ENCODE measurements at regions not wholly inside any gene's neighbourhood (a gene's known extent, or its start where the extent isn't known, plus 50 kb on each side); places are given as distances from the start of the nearest gene placed in this dataset.
"Not testable (repeated sequence)": the region's sequence is repeated elsewhere in the genome, so short reads cannot be mapped to it uniquely, and the experiment has no call there.

DNA sequence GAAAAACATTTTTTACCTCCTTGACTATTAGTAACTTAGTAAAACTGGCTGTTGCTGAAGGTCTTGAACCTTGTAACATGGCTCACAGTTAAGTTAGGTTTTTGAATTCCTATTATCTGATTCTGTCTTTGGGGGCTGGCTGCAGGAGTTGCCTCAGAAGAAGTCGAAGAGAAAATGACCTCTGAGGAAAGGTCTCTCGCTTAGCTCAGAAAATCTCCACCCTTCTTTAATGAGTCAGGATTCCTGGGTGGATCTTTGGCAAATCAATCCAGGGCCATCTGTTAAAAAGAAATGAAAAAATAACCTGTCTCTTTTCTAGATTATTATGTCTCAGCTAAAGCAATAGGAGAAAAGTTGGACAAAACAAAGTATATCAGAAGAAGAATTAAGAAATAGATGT lies 267.8 kb upstream of the SEMA3C start:
- H3K4me2 ChIP-seq (ENCODE audit: low read length): no peak overlapping the region
- H3K9me3 ChIP-seq (ENCODE audit: low read length): no peaks in the 10 kb centered on the region
- H2AFZ ChIP-seq (ENCODE audit: low read length): no peak overlapping the region
- no peak for TF ChIP-seq EZH2 (IDR thresholded peaks at IDR 0.05; ENCODE audit: borderline replicate concordance, low read length)
- TF ChIP-seq, protein P1, sequence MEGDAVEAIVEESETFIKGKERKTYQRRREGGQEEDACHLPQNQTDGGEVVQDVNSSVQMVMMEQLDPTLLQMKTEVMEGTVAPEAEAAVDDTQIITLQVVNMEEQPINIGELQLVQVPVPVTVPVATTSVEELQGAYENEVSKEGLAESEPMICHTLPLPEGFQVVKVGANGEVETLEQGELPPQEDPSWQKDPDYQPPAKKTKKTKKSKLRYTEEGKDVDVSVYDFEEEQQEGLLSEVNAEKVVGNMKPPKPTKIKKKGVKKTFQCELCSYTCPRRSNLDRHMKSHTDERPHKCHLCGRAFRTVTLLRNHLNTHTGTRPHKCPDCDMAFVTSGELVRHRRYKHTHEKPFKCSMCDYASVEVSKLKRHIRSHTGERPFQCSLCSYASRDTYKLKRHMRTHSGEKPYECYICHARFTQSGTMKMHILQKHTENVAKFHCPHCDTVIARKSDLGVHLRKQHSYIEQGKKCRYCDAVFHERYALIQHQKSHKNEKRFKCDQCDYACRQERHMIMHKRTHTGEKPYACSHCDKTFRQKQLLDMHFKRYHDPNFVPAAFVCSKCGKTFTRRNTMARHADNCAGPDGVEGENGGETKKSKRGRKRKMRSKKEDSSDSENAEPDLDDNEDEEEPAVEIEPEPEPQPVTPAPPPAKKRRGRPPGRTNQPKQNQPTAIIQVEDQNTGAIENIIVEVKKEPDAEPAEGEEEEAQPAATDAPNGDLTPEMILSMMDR (IDR thresholded peaks at IDR 0.05; ENCODE audit: low read length): no peak
- no peaks in the 10 kb centered on the region; the same call in 1 of the 2 replicates for H3K27me3 ChIP-seq (ENCODE audit: insufficient read depth, low read length)
- no peaks in the 10 kb centered on the region for H3K9me2 ChIP-seq (ENCODE audit: low read depth, low read length)
- no peak overlapping the region for H3K4me3 ChIP-seq (ENCODE audit: low read depth, low read length, poor library complexity, severe bottlenecking)
- no peaks in the 10 kb centered on the region for H3K4me1 ChIP-seq (ENCODE audit: insufficient read depth, low read length, severe bottlenecking)
- no peaks in the 10 kb centered on the region for H3K36me3 ChIP-seq (ENCODE audit: insufficient read depth, low read length)
- H3F3A ChIP-seq (ENCODE audit: insufficient read depth, low read length): no peaks in the 10 kb centered on the region
- H3K79me2 ChIP-seq (ENCODE audit: insufficient read depth, low read length): no peaks in the 10 kb centered on the region
- H3K9ac ChIP-seq (ENCODE audit: low read length): no peak overlapping the region
- no peaks in the 10 kb centered on the region for H4K20me1 ChIP-seq (ENCODE audit: insufficient read depth, low read length)
- H3K27ac ChIP-seq (ENCODE audit: low read depth, low read length, poor library complexity, severe bottlenecking): no peak overlapping the region

DNA sequence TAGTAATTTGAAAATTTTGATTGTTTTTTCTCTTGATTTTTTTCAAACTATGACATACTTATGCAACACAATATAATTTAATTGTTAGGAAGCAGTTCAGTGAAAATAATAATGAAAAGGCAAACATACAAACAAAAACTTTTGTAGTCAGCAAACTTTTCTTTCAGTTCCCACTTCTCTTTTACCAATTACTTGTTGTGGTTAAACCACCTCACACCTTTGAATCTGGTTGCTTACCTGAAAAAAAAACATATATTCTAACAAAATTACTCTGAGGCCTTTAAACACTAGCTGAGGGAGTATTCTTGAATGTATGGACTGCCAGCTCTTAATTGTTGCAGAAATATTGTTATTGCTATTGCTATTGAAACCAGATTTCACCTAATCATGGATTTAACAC lies 266.2 kb upstream of the SEMA3C start:
- TF ChIP-seq, protein P1 (IDR thresholded peaks at IDR 0.05; ENCODE audit: low read length): no peak
- no peak for TF ChIP-seq EZH2 (IDR thresholded peaks at IDR 0.05; ENCODE audit: borderline replicate concordance, low read length)
- Histone ChIP-seq H3K27ac (ENCODE audit: low read depth, low read length, poor library complexity, severe bottlenecking) (no peak overlapping the region), H3K9me2 (ENCODE audit: low read depth, low read length) (no peaks in the 10 kb centered on the region)

DNA sequence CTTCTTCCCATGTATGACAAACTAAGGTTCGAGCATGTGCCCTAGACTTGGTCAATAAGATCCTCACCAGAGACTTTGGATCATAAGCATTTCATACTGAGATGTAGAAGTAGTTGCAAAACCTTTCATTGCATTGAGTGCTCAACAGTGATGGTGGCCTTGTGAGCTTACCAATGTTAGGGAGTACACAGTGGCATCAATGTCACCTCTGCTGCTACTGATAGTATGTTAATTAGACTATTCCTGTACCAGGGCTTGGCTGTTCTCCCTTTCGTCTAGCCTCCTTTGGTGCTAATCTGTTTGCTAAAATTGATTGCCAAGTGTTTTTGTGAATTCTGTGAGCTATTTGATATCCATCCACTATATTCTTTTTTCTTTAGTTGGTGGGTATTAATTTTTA lies 264.5 kb upstream of the SEMA3C start:
- Histone ChIP-seq H3K4me1 (ENCODE audit: insufficient read depth, low read length, severe bottlenecking) (no peaks in the 10 kb centered on the region), H3K9me2 (ENCODE audit: low read depth, low read length) (no peaks in the 10 kb centered on the region), H3K9me3 (ENCODE audit: low read length) (no peaks in the 10 kb centered on the region), H3K79me2 (ENCODE audit: insufficient read depth, low read length) (no peaks in the 10 kb centered on the region), H3K4me3 (ENCODE audit: low read depth, low read length, poor library complexity, severe bottlenecking) (no peak overlapping the region), H3K27ac (ENCODE audit: low read depth, low read length, poor library complexity, severe bottlenecking) (no peak overlapping the region), H4K20me1 (ENCODE audit: insufficient read depth, low read length) (no peaks in the 10 kb centered on the region), H2AFZ (ENCODE audit: low read length) (no peak overlapping the region), H3F3A (ENCODE audit: insufficient read depth, low read length) (no peaks in the 10 kb centered on the region), H3K36me3 (ENCODE audit: insufficient read depth, low read length) (no peaks in the 10 kb centered on the region), H3K9ac (ENCODE audit: low read length) (no peak overlapping the region), H3K27me3 (ENCODE audit: insufficient read depth, low read length) (no peaks in the 10 kb centered on the region), H3K4me2 (ENCODE audit: low read length) (no peak overlapping the region)
- TF ChIP-seq, protein P1 (IDR thresholded peaks at IDR 0.05; ENCODE audit: low read length): no peak
- no peak for TF ChIP-seq EZH2 (IDR thresholded peaks at IDR 0.05; ENCODE audit: borderline replicate concordance, low read length)

More for the DNA sequence above, 266.2 kb upstream of the SEMA3C start:
- H3F3A ChIP-seq (ENCODE audit: insufficient read depth, low read length): no peaks in the 10 kb centered on the region
- H3K4me3 ChIP-seq (ENCODE audit: low read depth, low read length, poor library complexity, severe bottlenecking): no peak overlapping the region
- H3K4me2 ChIP-seq (ENCODE audit: low read length): no peak overlapping the region
- no peaks in the 10 kb centered on the region for H3K4me1 ChIP-seq (ENCODE audit: insufficient read depth, low read length, severe bottlenecking)
- no peak overlapping the region for H3K9ac ChIP-seq (ENCODE audit: low read length)
- no peaks in the 10 kb centered on the region for H3K79me2 ChIP-seq (ENCODE audit: insufficient read depth, low read length)
- no peaks in the 10 kb centered on the region for H3K27me3 ChIP-seq (ENCODE audit: insufficient read depth, low read length)
- no peaks in the 10 kb centered on the region for H3K36me3 ChIP-seq (ENCODE audit: insufficient read depth, low read length)
- H2AFZ ChIP-seq (ENCODE audit: low read length): no peak overlapping the region
- no peaks in the 10 kb centered on the region for H4K20me1 ChIP-seq (ENCODE audit: insufficient read depth, low read length)
- no peaks in the 10 kb centered on the region for H3K9me3 ChIP-seq (ENCODE audit: low read length)

DNA sequence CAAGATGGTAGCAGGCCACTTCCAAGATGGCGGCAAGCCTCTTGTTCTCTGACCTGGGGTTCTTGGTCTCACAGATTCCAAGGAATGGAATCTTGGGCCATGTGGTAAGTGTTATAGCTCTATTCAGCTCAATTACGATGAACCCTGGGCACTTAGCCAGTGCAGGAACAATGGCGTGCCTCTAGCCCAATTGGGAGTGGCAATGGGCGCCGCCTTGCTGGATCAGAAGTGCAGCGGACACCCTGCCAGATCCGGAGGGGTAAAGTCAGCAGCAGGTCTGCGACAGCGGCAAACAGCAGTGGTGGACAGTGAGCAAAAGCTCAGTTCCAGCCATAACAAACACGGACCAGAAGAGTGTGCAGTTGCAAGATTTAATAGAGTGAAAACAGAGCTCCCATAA lies 263.2 kb upstream of the SEMA3C start:
- H3K9me3 ChIP-seq (ENCODE audit: low read length); H3K9me2 ChIP-seq (ENCODE audit: low read depth, low read length); H3K36me3 ChIP-seq (ENCODE audit: insufficient read depth, low read length); H3K4me1 ChIP-seq (ENCODE audit: insufficient read depth, low read length, severe bottlenecking); H4K20me1 ChIP-seq (ENCODE audit: insufficient read depth, low read length); H2AFZ ChIP-seq (ENCODE audit: low read length); H3K4me2 ChIP-seq (ENCODE audit: low read length); H3K9ac ChIP-seq (ENCODE audit: low read length); H3K79me2 ChIP-seq (ENCODE audit: insufficient read depth, low read length); H3K27ac ChIP-seq (ENCODE audit: low read depth, low read length, poor library complexity, severe bottlenecking); H3F3A ChIP-seq (ENCODE audit: insufficient read depth, low read length); H3K27me3 ChIP-seq (ENCODE audit: insufficient read depth, low read length); H3K4me3 ChIP-seq (ENCODE audit: low read depth, low read length, poor library complexity, severe bottlenecking): not testable (repeated sequence)

All from OCI-LY1 (cell line).